ENCODE measurements at regions not wholly inside any gene's neighbourhood (a gene's known extent, or its start where the extent isn't known, plus 50 kb on each side); places are given as distances from the start of the nearest gene placed in this dataset.

GRCh38 chr9:75365196-75365595 lies 276.9 kb downstream of the OSTF1 start:
- peaks cover 7% of the 10 kb centered on the region for H3K4me1 ChIP-seq
- no peaks in the 10 kb centered on the region for H3K9me3 ChIP-seq
- H3K27me3 ChIP-seq = no peaks in the 10 kb centered on the region
- no peak for TF ChIP-seq POLR2A (IDR thresholded peaks at IDR 0.05)
- TF ChIP-seq CTCF (IDR thresholded peaks at IDR 0.05) = no peak
- intact Hi-C loops (cut with DNase I; ENCODE audit: low total_unique reads) = no loop called here
- no peak for DNase-seq
- no peaks in the 10 kb centered on the region for H3K36me3 ChIP-seq (ENCODE audit: low read depth, missing control alignments)
- no peak overlapping the region for H3K27ac ChIP-seq
- WGBS, 2 donors = 89 to 95% methylated on average over 1 of the region's 1 CpG
- no peak overlapping the region for H3K4me3 ChIP-seq

GRCh38 chr9:75369989-75370388 lies 281.7 kb downstream of the OSTF1 start:
- H3K4me3 ChIP-seq = no peak overlapping the region
- peak; percentile 24 for DNase-seq
- H3K4me1 ChIP-seq = peaks cover 7% of the 10 kb centered on the region
- H3K36me3 ChIP-seq (ENCODE audit: low read depth, missing control alignments) = no peaks in the 10 kb centered on the region
- intact Hi-C loops (cut with DNase I; ENCODE audit: low total_unique reads) = no loop called here
- TF ChIP-seq POLR2A (IDR thresholded peaks at IDR 0.05) = no peak
- no peak for TF ChIP-seq CTCF (IDR thresholded peaks at IDR 0.05)
- H3K9me3 ChIP-seq = no peaks in the 10 kb centered on the region
- H3K27me3 ChIP-seq = no peaks in the 10 kb centered on the region
- 18 to 39% methylated on average over 5 of the region's 5 CpGs for WGBS, 2 donors
- no peak overlapping the region for H3K27ac ChIP-seq

- 50 to 63% methylated on average over 2 to 3 of the region's 3 CpGs for WGBS, 2 donors
- intact Hi-C loops (cut with DNase I; ENCODE audit: low total_unique reads) = no loop called here
Measured at GRCh38 chr9:75372499-75373268, 284.4 kb downstream of the OSTF1 start.

GRCh38 chr9:75376680-75377254 lies 288.5 kb downstream of the OSTF1 start:
- H3K36me3 ChIP-seq (ENCODE audit: low read depth, missing control alignments) = no peaks in the 10 kb centered on the region
- 80 to 81% methylated on average over 3 of the region's 3 CpGs for WGBS, 2 donors
- no peak for TF ChIP-seq POLR2A (IDR thresholded peaks at IDR 0.05)
- TF ChIP-seq CTCF (IDR thresholded peaks at IDR 0.05) = no peak

More at GRCh38 chr9:75372499-75373268, 284.4 kb downstream of the OSTF1 start:
- no peak overlapping the region for H3K4me3 ChIP-seq
- H3K9me3 ChIP-seq = no peaks in the 10 kb centered on the region
- H3K27me3 ChIP-seq = no peaks in the 10 kb centered on the region
- peaks cover 7% of the 10 kb centered on the region for H3K4me1 ChIP-seq
- H3K27ac ChIP-seq = peak overlapping the region in 1 of 2 donors; percentile 9
- TF ChIP-seq CTCF (IDR thresholded peaks at IDR 0.05) (no peak), POLR2A (IDR thresholded peaks at IDR 0.05) (no peak)
- DNase-seq = peak; percentile 41
- H3K36me3 ChIP-seq (ENCODE audit: low read depth, missing control alignments) = no peaks in the 10 kb centered on the region

More at GRCh38 chr9:75376680-75377254, 288.5 kb downstream of the OSTF1 start:
- no peak overlapping the region for H3K4me3 ChIP-seq
- no peak for DNase-seq
- H3K27me3 ChIP-seq = no peaks in the 10 kb centered on the region
- H3K4me1 ChIP-seq = peaks cover 5% of the 10 kb centered on the region
- intact Hi-C loops (cut with DNase I; ENCODE audit: low total_unique reads) = no loop called here
- H3K27ac ChIP-seq = no peak overlapping the region
- no peaks in the 10 kb centered on the region for H3K9me3 ChIP-seq

All from testis (tissue), 2 donors.